SK-N-SH (cell line): ENCODE measurements at regions not wholly inside any gene's neighbourhood (a gene's known extent, or its start where the extent isn't known, plus 50 kb on each side); places are given as distances from the start of the nearest gene placed in this dataset.

ENCODE experiments used
- CTCF ChIA-PET: fragments of 300-600, 350-600 bp; formaldehyde crosslinking; extraction: SDS; loops from one replicate; lab custom pipeline; 2021; lab: Yijun Ruan, JAX
- POLR2A ChIA-PET: fragments of 350-600 bp; sonication (Branson Sonifier 250); formaldehyde crosslinking; extraction: SDS; loops from one replicate; lab custom pipeline; 2020; ENCODE audit warnings: antibody characterized with exemption, inconsistent platforms; lab: Yijun Ruan, JAX
- DNase-seq: peaks from one replicate; pipeline ENCODE4 v3.0.0; 2012
- H2AFZ ChIP-seq: fragments of 200-600 bp; sonication (generic); 2 replicates; pipeline ENCODE4 v1.8.1; 2016; ENCODE audit warnings: antibody characterized with exemption, mild to moderate bottlenecking, low read depth
- H3F3A ChIP-seq: fragments of 200-600 bp; sonication (generic); replicated peaks from 2 replicates; pipeline ENCODE3; 2016; ENCODE audit warnings: antibody characterized with exemption, mild to moderate bottlenecking; ENCODE audit not compliant: insufficient read depth
- H3K27ac ChIP-seq, 2 experiments: fragments of 200-500 bp in 1 of 2; fragments of 200-600 bp in 1 of 2; sonication (Bioruptor generic) in 1 of 2; sonication (generic), shearing (Covaris generic) in 1 of 2; 2 replicates each; pipeline versions ENCODE4 v1.5.1 to v1.6.1; 2014 to 2016; ENCODE audit warnings: low read depth in 2 of 2, inconsistent platforms in 1 of 2, low read length in 1 of 2, mild to moderate bottlenecking in 1 of 2, mixed read lengths in 1 of 2
- H3K27me3 ChIP-seq: fragments of 200-600 bp; sonication (generic), shearing (Covaris generic); 2 replicates; pipeline ENCODE4 v1.6.1; 2016; ENCODE audit warnings: mixed run types; ENCODE audit not compliant: insufficient read depth
- H3K36me3 ChIP-seq, 2 experiments: fragments of 200-500 bp in 1 of 2; fragments of 200-600 bp in 1 of 2; sonication (Bioruptor generic) in 1 of 2; sonication (generic) in 1 of 2; replicated peaks in 1 of 2; 2 replicates each; pipeline versions ENCODE3 to v1.5.1; 2014 to 2016; ENCODE audit warnings: low read length in 1 of 2, mild to moderate bottlenecking in 1 of 2; ENCODE audit not compliant: insufficient read depth in 2 of 2, control insufficient read depth in 1 of 2
- H3K4me1 ChIP-seq, 2 experiments: fragments of 200-500 bp in 1 of 2; fragments of 200-600 bp in 1 of 2; sonication (Bioruptor generic) in 1 of 2; sonication (generic), shearing (Covaris generic) in 1 of 2; 2 replicates each; pipeline versions ENCODE4 v1.5.1 to v1.6.1; 2014 to 2016; ENCODE audit warnings: low read depth in 1 of 2, low read length in 1 of 2, mixed run types in 1 of 2; ENCODE audit not compliant: insufficient read depth in 2 of 2, control insufficient read depth in 1 of 2
- H3K4me2 ChIP-seq: fragments of 200-600 bp; sonication (generic), shearing (Covaris generic); 2 replicates; pipeline ENCODE4 v1.6.1; 2017; ENCODE audit warnings: mixed run types
- H3K4me3 ChIP-seq, 2 experiments: fragments of 200-500 bp in 1 of 2; fragments of 200-600 bp in 1 of 2; sonication (Bioruptor generic) in 1 of 2; sonication (generic), shearing (Covaris generic) in 1 of 2; 2 replicates each; pipeline versions ENCODE4 v1.5.1 to v1.8.1; 2014 to 2016; ENCODE audit warnings: low read depth in 2 of 2, inconsistent platforms in 1 of 2, low read length in 1 of 2, mild to moderate bottlenecking in 1 of 2, mixed read lengths in 1 of 2, moderate library complexity in 1 of 2
- H3K79me2 ChIP-seq: fragments of 200-600 bp; sonication (generic); 2 replicates; pipeline ENCODE4 v1.8.1; 2017; ENCODE audit warnings: mild to moderate bottlenecking; ENCODE audit not compliant: insufficient read depth
- H3K9ac ChIP-seq: fragments of 200-600 bp; sonication (generic); 2 replicates; pipeline ENCODE4 v1.6.1; 2017; ENCODE audit warnings: mixed run types
- H3K9me2 ChIP-seq: fragments of 200-600 bp; sonication (generic); 2 replicates; pipeline ENCODE4 v1.6.1; 2017; ENCODE audit warnings: mixed run types
- H3K9me3 ChIP-seq: fragments of 200-600 bp; sonication (generic); 2 replicates; pipeline ENCODE4 v1.6.1; 2017; ENCODE audit warnings: mixed run types, mild to moderate bottlenecking, moderate library complexity
- H4K20me1 ChIP-seq: fragments of 200-600 bp; sonication (generic); 2 replicates; pipeline ENCODE4 v1.6.1; 2017; ENCODE audit warnings: mild to moderate bottlenecking, mixed run types; ENCODE audit not compliant: insufficient read depth
- EP300 ChIP-seq, 2 experiments: IDR thresholded peaks; 2 replicates each; pipeline versions ENCODE4 v1.4.0 to v1.6.1; 2012; ENCODE audit warnings: borderline replicate concordance in 1 of 2, low read depth in 1 of 2, low read length in 1 of 2
- MXI1 ChIP-seq: IDR thresholded peaks from 2 replicates; pipeline ENCODE4 v1.6.1; 2012; ENCODE audit warnings: mild to moderate bottlenecking, low read depth, low read length, improper control_type of control experiment
- NFIC ChIP-seq: IDR thresholded peaks from 2 replicates; pipeline ENCODE4 v1.4.0; 2012; ENCODE audit warnings: borderline replicate concordance
- POLR2AphosphoS5 ChIP-seq: IDR thresholded peaks from 2 replicates; pipeline ENCODE4 v1.6.1; 2012; ENCODE audit warnings: low read depth, low read length
- RCOR1 ChIP-seq: fragments of 150-350 bp; IDR thresholded peaks from 2 replicates; pipeline ENCODE4 v1.6.1; 2017; ENCODE audit warnings: antibody characterized with exemption, low read length
- RXRA ChIP-seq: IDR thresholded peaks from 2 replicates; pipeline ENCODE4 v1.4.0; 2012; ENCODE audit warnings: low read depth, mild to moderate bottlenecking, borderline replicate concordance
- TAF1 ChIP-seq: IDR thresholded peaks from 2 replicates; pipeline ENCODE4 v1.6.1; 2012; ENCODE audit warnings: low read depth, mild to moderate bottlenecking, low read length, moderate library complexity, borderline replicate concordance
- TCF12 ChIP-seq: IDR thresholded peaks from 2 replicates; pipeline ENCODE4 v1.4.0; 2012
- WGBS: methylation state at CpG from one replicate; pipeline ENCODE4 v1.1.6; 2017; ENCODE audit warnings: low lambda C conversion rate; 5-methylcytosine and 5-hydroxymethylcytosine counted together

DNA sequence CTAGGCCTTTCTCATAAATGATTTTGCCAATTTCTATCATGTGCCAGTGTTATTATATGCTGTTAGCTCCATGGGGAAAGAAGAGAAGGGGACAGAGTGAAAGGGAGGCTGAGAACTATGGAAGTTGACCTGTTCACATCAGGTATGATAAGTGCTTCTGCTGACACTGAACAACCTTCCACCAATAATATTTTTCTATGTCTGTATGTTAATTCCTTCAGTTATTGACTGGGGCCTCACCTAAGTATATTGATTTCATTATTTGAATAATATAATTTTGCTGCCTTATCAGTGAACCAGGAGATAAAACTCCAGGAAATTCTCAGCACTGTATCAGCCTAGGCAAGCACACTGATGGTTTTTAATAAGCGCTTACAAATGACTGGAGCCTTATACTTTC, 262.8 kb downstream of the SNCA start:
- no peaks in the 10 kb centered on the region for H3K4me1 ChIP-seq
- WGBS: 92% methylated on average over 1 of the region's 1 CpG
- no peaks in the 10 kb centered on the region for H3K9me3 ChIP-seq
- H3K36me3 ChIP-seq: no peaks in the 10 kb centered on the region
- no peak overlapping the region for H3K27ac ChIP-seq
- no peak overlapping the region for H3K4me2 ChIP-seq
- H4K20me1 ChIP-seq: no peaks in the 10 kb centered on the region
- no peak for TF ChIP-seq NFIC
- TF ChIP-seq MXI1: no peak
- no peak for TF ChIP-seq EP300 (IDR thresholded peaks at IDR 0.05; ENCODE audit: borderline replicate concordance in 1 of 2, low read depth in 1 of 2, low read length in 1 of 2)
- no peak for TF ChIP-seq TCF12
- TF ChIP-seq RCOR1: no peak
- TF ChIP-seq TAF1: no peak
- H3K4me3 ChIP-seq: no peak overlapping the region
- no peak overlapping the region for H2AFZ ChIP-seq
- H3K27me3 ChIP-seq: no peaks in the 10 kb centered on the region
- H3K9me2 ChIP-seq: no peaks in the 10 kb centered on the region
- H3F3A ChIP-seq: no peaks in the 10 kb centered on the region
- no peak for DNase-seq
- H3K9ac ChIP-seq: no peak overlapping the region
- no peaks in the 10 kb centered on the region for H3K79me2 ChIP-seq
- POLR2A ChIA-PET: no interaction called here
- CTCF ChIA-PET: interaction anchor here (0.7 to 1.1 kb wide), 2 partner anchors 13 to 347 kb away, joined by 3 read pairs; no protein-coding TSS in a partner anchor

DNA sequence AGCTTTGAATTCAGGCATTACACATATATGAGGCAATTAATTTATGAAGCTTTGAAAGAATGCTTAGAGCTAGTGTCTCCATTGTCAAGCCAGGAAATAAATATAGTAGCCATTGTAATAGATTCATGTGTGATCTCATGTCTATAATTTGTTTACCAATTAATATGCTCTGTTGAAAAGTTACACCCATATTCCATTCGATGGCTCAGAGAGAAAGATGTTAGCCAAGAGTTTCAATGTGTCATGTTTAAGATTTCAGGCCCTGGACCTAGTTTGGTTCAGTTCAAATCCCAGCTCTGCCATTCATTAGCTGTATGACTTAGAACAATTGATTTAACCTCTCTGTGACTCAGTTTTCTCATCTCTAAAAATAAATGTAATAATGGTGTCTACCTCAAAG, 263.3 kb downstream of the SNCA start:
- 15% methylated on average over 1 of the region's 1 CpG for WGBS
- TF ChIP-seq RXRA: no peak
- CTCF ChIA-PET: interaction anchor here (0.7 to 1.1 kb wide), 2 partner anchors 13 to 346 kb away, joined by 3 read pairs; no protein-coding TSS in a partner anchor

GRCh38 chr4:89572224-89572858, 264.6 kb downstream of the SNCA start:
- 89% methylated on average over 2 of the region's 2 CpGs for WGBS
- TF ChIP-seq POLR2AphosphoS5 (no peak), TAF1 (no peak)
- ChIA-PET CTCF (no interaction called here), POLR2A (no interaction called here)
- H3F3A ChIP-seq: no peaks in the 10 kb centered on the region
- no peak overlapping the region for H2AFZ ChIP-seq
- no peaks in the 10 kb centered on the region for H3K27me3 ChIP-seq
- no peak overlapping the region for H3K9ac ChIP-seq
- no peak overlapping the region for H3K4me2 ChIP-seq
- no peak overlapping the region for H3K4me3 ChIP-seq
- H4K20me1 ChIP-seq: no peaks in the 10 kb centered on the region
- H3K9me3 ChIP-seq: no peaks in the 10 kb centered on the region
- no peaks in the 10 kb centered on the region for H3K36me3 ChIP-seq
- H3K9me2 ChIP-seq: no peaks in the 10 kb centered on the region
- no peaks in the 10 kb centered on the region for H3K79me2 ChIP-seq
- no peaks in the 10 kb centered on the region for H3K4me1 ChIP-seq
- DNase-seq: no peak
- no peak overlapping the region for H3K27ac ChIP-seq

More for the DNA sequence above, 263.3 kb downstream of the SNCA start:
- Histone ChIP-seq H3K79me2 (no peaks in the 10 kb centered on the region), H3F3A (no peaks in the 10 kb centered on the region), H3K4me2 (no peak overlapping the region), H3K4me3 (no peak overlapping the region), H3K9me3 (no peaks in the 10 kb centered on the region), H3K36me3 (no peaks in the 10 kb centered on the region), H3K27ac (no peak overlapping the region), H3K27me3 (no peaks in the 10 kb centered on the region), H3K9me2 (no peaks in the 10 kb centered on the region), H2AFZ (no peak overlapping the region), H3K4me1 (no peaks in the 10 kb centered on the region), H4K20me1 (no peaks in the 10 kb centered on the region), H3K9ac (no peak overlapping the region)
- POLR2A ChIA-PET: no interaction called here
- DNase-seq: no peak
